GM23248 (cell line): ENCODE measurements at regions not wholly inside any gene's neighbourhood (a gene's known extent, or its start where the extent isn't known, plus 50 kb on each side); places are given as distances from the start of the nearest gene placed in this dataset.

Experiments used
- EZH2 ChIP-seq: fragments of 200-600 bp; sonication (generic); IDR thresholded peaks from 2 replicates; pipeline ENCODE4 v1.6.1; 2018; ENCODE audit warnings: antibody characterized with exemption, mild to moderate bottlenecking; ENCODE audit not compliant: insufficient read depth, poor library complexity, severe bottlenecking
- EZH2phosphoT487 ChIP-seq: fragments of 200-600 bp; sonication (generic); IDR thresholded peaks from 2 replicates; pipeline ENCODE4 v1.6.1; 2018; ENCODE audit warnings: antibody characterized with exemption, moderate library complexity, mild to moderate bottlenecking, low read depth; ENCODE audit not compliant: insufficient read depth

GRCh38 chr2:746697-747096 lies 69.5 kb upstream of the TMEM18 start:
- TF ChIP-seq EZH2: no peak
- no peak for TF ChIP-seq EZH2phosphoT487
